ENCODE measurements at regions not wholly inside any gene's neighbourhood (a gene's known extent, or its start where the extent isn't known, plus 50 kb on each side); places are given as distances from the start of the nearest gene placed in this dataset.
"Not testable (repeated sequence)": the region's sequence is repeated elsewhere in the genome, so short reads cannot be mapped to it uniquely, and the experiment has no call there.

GRCh38 chr6:165843121-165843520, 180.1 kb upstream of the PDE10A start:
- no peak for TF ChIP-seq CTCF (IDR thresholded peaks at IDR 0.05)
- TF ChIP-seq POLR2A (IDR thresholded peaks at IDR 0.05) = no peak
- no peaks in the 10 kb centered on the region for H3K9me3 ChIP-seq
- no peak overlapping the region for H3K27ac ChIP-seq
- H3K36me3 ChIP-seq = no peaks in the 10 kb centered on the region
- DNase-seq = no peak
- H3K4me1 ChIP-seq = peaks cover 0 to 15% (median 0%) of the 10 kb centered on the region in 4 donors
- no peaks in the 10 kb centered on the region for H3K27me3 ChIP-seq
- no peak overlapping the region for H3K4me3 ChIP-seq

- TF ChIP-seq CTCF (IDR thresholded peaks at IDR 0.05) = no peak
- no peak for TF ChIP-seq POLR2A (IDR thresholded peaks at IDR 0.05)
These were observed 179.4 kb upstream of the PDE10A start for GRCh38 chr6:165842281-165842936.

GRCh38 chr6:165841153-165841558, 178.1 kb upstream of the PDE10A start:
- H3K27ac ChIP-seq = no peak overlapping the region

More at GRCh38 chr6:165842281-165842936, 179.4 kb upstream of the PDE10A start:
- Histone ChIP-seq H3K36me3 (no peaks in the 10 kb centered on the region), H3K27ac (no peak overlapping the region), H3K27me3 (no peaks in the 10 kb centered on the region), H3K4me3 (no peak overlapping the region), H3K4me1 (peaks cover 0 to 15% (median 0%) of the 10 kb centered on the region in 4 donors), H3K9me3 (no peaks in the 10 kb centered on the region)
- no peak for DNase-seq

GRCh38 chr6:165837948-165838745, 175.1 kb upstream of the PDE10A start:
- DNase-seq = no peak
- Histone ChIP-seq H3K4me3 (no peak overlapping the region), H3K36me3 (no peaks in the 10 kb centered on the region), H3K27me3 (no peaks in the 10 kb centered on the region), H3K9me3 (no peaks in the 10 kb centered on the region), H3K4me1 (no peaks in the 10 kb centered on the region), H3K27ac (no peak overlapping the region)
- TF ChIP-seq POLR2A (IDR thresholded peaks at IDR 0.05) = no peak
- TF ChIP-seq CTCF (IDR thresholded peaks at IDR 0.05) = no peak

More at GRCh38 chr6:165841153-165841558, 178.1 kb upstream of the PDE10A start:
- no peak for DNase-seq
- Histone ChIP-seq H3K36me3 (no peaks in the 10 kb centered on the region), H3K9me3 (no peaks in the 10 kb centered on the region), H3K27me3 (no peaks in the 10 kb centered on the region), H3K4me3 (no peak overlapping the region), H3K4me1 (peaks cover 0 to 6% (median 0%) of the 10 kb centered on the region in 4 donors)
- no peak for TF ChIP-seq CTCF (IDR thresholded peaks at IDR 0.05)
- no peak for TF ChIP-seq POLR2A (IDR thresholded peaks at IDR 0.05)

GRCh38 chr6:165836648-165837047, 173.6 kb upstream of the PDE10A start:
- not testable (repeated sequence) for H3K27ac ChIP-seq, H3K4me1 ChIP-seq, DNase-seq, H3K36me3 ChIP-seq, H3K27me3 ChIP-seq, H3K9me3 ChIP-seq, H3K4me3 ChIP-seq

- H3K27me3 ChIP-seq = no peaks in the 10 kb centered on the region
- H3K4me1 ChIP-seq = no peaks in the 10 kb centered on the region
- no peaks in the 10 kb centered on the region for H3K36me3 ChIP-seq
- DNase-seq = no peak
- H3K27ac ChIP-seq = no peak overlapping the region
- H3K9me3 ChIP-seq = no peaks in the 10 kb centered on the region
- TF ChIP-seq POLR2A (IDR thresholded peaks at IDR 0.05) (no peak), CTCF (IDR thresholded peaks at IDR 0.05) (no peak)
- H3K4me3 ChIP-seq = no peak overlapping the region
These were observed 172.4 kb upstream of the PDE10A start for GRCh38 chr6:165835410-165835851.
